ENCODE measurements at regions not wholly inside any gene's neighbourhood (a gene's known extent, or its start where the extent isn't known, plus 50 kb on each side); places are given as distances from the start of the nearest gene placed in this dataset.

DNA sequence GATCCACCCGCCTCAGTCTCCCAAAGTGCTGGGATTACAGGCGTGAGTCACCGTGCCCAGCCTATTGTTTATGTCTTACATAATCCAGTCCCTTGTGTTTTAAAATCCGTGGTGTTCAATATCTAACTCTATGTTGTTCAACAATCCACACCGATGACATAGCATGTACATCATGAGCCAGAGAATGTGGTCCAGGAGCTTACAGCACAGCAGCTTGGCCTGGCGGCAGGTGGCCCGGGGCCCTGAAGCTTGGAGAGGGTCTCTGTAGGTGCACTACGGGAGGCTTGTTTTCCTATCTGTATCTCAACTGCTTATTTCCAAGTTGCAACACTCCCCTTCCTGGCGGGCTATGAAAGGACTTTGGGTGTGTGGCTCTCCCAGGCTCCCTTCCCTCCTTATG, 138.4 kb downstream of the ADSS2 start:
- no peaks in the 10 kb centered on the region for H3F3A ChIP-seq (ENCODE audit: low read length, unreplicated experiment)
- BruUV-seq (replicated peaks), result no TSS peak
- no peak overlapping the region for H3K9ac ChIP-seq (ENCODE audit: low read length)
- intact Hi-C loops (cut with micrococcal nuclease), result no loop called here
- no peak overlapping the region for H2AFZ ChIP-seq (ENCODE audit: low read length)
- ATAC-seq (no peak), DNase-seq (no peak)
- no peaks in the 10 kb centered on the region for H3K9me3 ChIP-seq (ENCODE audit: low read length)
- no peak overlapping the region for H3K27ac ChIP-seq (ENCODE audit: low read length)
- H3K4me2 ChIP-seq (ENCODE audit: low read length), result no peak overlapping the region
- H3K27me3 ChIP-seq (ENCODE audit: low read length), result no peaks in the 10 kb centered on the region
- no peaks in the 10 kb centered on the region for H3K4me1 ChIP-seq (ENCODE audit: insufficient read depth, low read length)
- H3K4me3 ChIP-seq (ENCODE audit: low read length), result no peak overlapping the region
- no peaks in the 10 kb centered on the region for H4K20me1 ChIP-seq (ENCODE audit: low read length)
- no peaks in the 10 kb centered on the region for H3K36me3 ChIP-seq (ENCODE audit: low read depth, low read length)
- CTCF ChIA-PET, result no interaction called here
- POLR2A ChIA-PET (ENCODE audit: unreplicated experiment), result no interaction called here
- H3K9me2 ChIP-seq (replicated peaks; ENCODE audit: low read length), result no peaks in the 10 kb centered on the region
- TF ChIP-seq EZH2phosphoT487 (IDR thresholded peaks at IDR 0.05; ENCODE audit: borderline replicate concordance, low read length), result no peak
- no peak for TF ChIP-seq CTCF (conservative IDR thresholded peaks at IDR 0.05; ENCODE audit: low read depth, low read length)
- TF ChIP-seq EZH2 (IDR thresholded peaks at IDR 0.05; ENCODE audit: low read length, unreplicated experiment), result no peak
- H3K79me2 ChIP-seq (ENCODE audit: low read length), result no peaks in the 10 kb centered on the region

GRCh38 chr1:244314921-244315559, 136.7 kb downstream of the ADSS2 start:
- ATAC-seq, result no peak; the same call in 1 of the 2 replicates
- Histone ChIP-seq H3K9me2 (replicated peaks; ENCODE audit: low read length) (no peaks in the 10 kb centered on the region), H3K4me3 (ENCODE audit: low read length) (no peak overlapping the region), H3K9me3 (ENCODE audit: low read length) (no peaks in the 10 kb centered on the region), H4K20me1 (ENCODE audit: low read length) (no peaks in the 10 kb centered on the region), H3K27me3 (ENCODE audit: low read length) (no peaks in the 10 kb centered on the region), H3K27ac (ENCODE audit: low read length) (no peak overlapping the region), H3K9ac (ENCODE audit: low read length) (no peak overlapping the region), H3K4me1 (ENCODE audit: insufficient read depth, low read length) (peaks cover 8% of the 10 kb centered on the region; the same call in 1 of the 2 replicates), H3K36me3 (ENCODE audit: low read depth, low read length) (no peaks in the 10 kb centered on the region), H3K4me2 (ENCODE audit: low read length) (no peak overlapping the region), H3F3A (ENCODE audit: low read length, unreplicated experiment) (no peaks in the 10 kb centered on the region), H3K79me2 (ENCODE audit: low read length) (no peaks in the 10 kb centered on the region), H2AFZ (ENCODE audit: low read length) (no peak overlapping the region)
- DNase-seq, result peak; percentile 10
- ChIA-PET CTCF (no interaction called here), POLR2A (ENCODE audit: unreplicated experiment) (no interaction called here)
- TF ChIP-seq CTCF (conservative IDR thresholded peaks at IDR 0.05; ENCODE audit: low read depth, low read length), result no peak
- no peak for TF ChIP-seq EZH2phosphoT487 (IDR thresholded peaks at IDR 0.05; ENCODE audit: borderline replicate concordance, low read length)
- no peak for TF ChIP-seq EZH2 (IDR thresholded peaks at IDR 0.05; ENCODE audit: low read length, unreplicated experiment)
- BruUV-seq (replicated peaks), result no TSS peak
- intact Hi-C loops (cut with micrococcal nuclease), result no loop called here

DNA sequence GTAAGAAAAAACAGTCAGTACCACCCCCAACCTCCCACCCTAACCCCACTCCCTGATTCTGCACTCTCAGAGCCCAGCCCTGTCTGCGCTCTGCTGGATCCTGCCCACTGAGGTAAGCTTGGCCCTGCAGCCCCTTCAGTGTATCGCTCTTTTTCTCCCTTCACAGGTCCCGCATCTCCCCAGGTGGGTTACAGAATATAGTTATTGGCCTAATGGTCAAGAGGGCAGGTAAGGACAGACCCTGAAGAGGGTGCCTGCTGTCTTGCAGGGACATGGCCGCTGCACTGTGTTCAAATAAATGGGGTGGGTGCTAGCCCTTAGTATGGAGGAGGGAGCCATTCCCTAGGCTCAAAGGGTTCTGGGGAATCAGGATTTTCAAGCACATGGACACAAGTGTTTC, 135.7 kb downstream of the ADSS2 start:
- Histone ChIP-seq H3F3A (ENCODE audit: low read length, unreplicated experiment) (no peaks in the 10 kb centered on the region), H4K20me1 (ENCODE audit: low read length) (no peaks in the 10 kb centered on the region), H2AFZ (ENCODE audit: low read length) (no peak overlapping the region), H3K9me3 (ENCODE audit: low read length) (no peaks in the 10 kb centered on the region), H3K79me2 (ENCODE audit: low read length) (no peaks in the 10 kb centered on the region), H3K27me3 (ENCODE audit: low read length) (no peaks in the 10 kb centered on the region), H3K4me3 (ENCODE audit: low read length) (no peak overlapping the region), H3K4me2 (ENCODE audit: low read length) (no peak overlapping the region), H3K27ac (ENCODE audit: low read length) (no peak overlapping the region), H3K4me1 (ENCODE audit: insufficient read depth, low read length) (peaks cover 8% of the 10 kb centered on the region; the same call in 1 of the 2 replicates), H3K9me2 (replicated peaks; ENCODE audit: low read length) (no peaks in the 10 kb centered on the region), H3K9ac (ENCODE audit: low read length) (no peak overlapping the region), H3K36me3 (ENCODE audit: low read depth, low read length) (no peaks in the 10 kb centered on the region)
- no TSS peak for BruUV-seq (replicated peaks)
- intact Hi-C loops (cut with micrococcal nuclease), result no loop called here
- no peak for ATAC-seq
- CTCF ChIA-PET, result no interaction called here
- DNase-seq, result no peak
- POLR2A ChIA-PET (ENCODE audit: unreplicated experiment), result no interaction called here
- TF ChIP-seq CTCF (conservative IDR thresholded peaks at IDR 0.05; ENCODE audit: low read depth, low read length) (no peak), EZH2 (IDR thresholded peaks at IDR 0.05; ENCODE audit: low read length, unreplicated experiment) (no peak), EZH2phosphoT487 (IDR thresholded peaks at IDR 0.05; ENCODE audit: borderline replicate concordance, low read length) (no peak)

Measured in PC-3 (cell line).